Psoas muscle (tissue), 7 donors: ENCODE measurements at regions not wholly inside any gene's neighbourhood (a gene's known extent, or its start where the extent isn't known, plus 50 kb on each side); places are given as distances from the start of the nearest gene placed in this dataset.

ENCODE experiments used
- ATAC-seq, 4 donors: fragments of 200-7000 bp; cut with Tn5 transposase; one replicate each; pipeline ENCODE4 v1.9.1; 2020; ENCODE audit warnings: moderate library complexity in 3 of 4, mild to moderate bottlenecking in 2 of 4
- DNase-seq, 2 donors: peaks; one replicate each; pipeline ENCODE4 v3.0.0-alpha.2; 2020
- H3K27ac ChIP-seq: fragments of 200-600 bp; one replicate; pipeline ENCODE4 v1.8.0; 2022
- H3K27me3 ChIP-seq, 3 donors: fragments of 200-600 bp in 1 of 3; one replicate each; pipeline versions ENCODE4 v1.6.1 to v1.8.0; 2013 to 2022; ENCODE audit warnings: low read length in 2 of 3, mild to moderate bottlenecking in 2 of 3, moderate library complexity in 1 of 3; ENCODE audit not compliant: insufficient read depth in 3 of 3
- H3K36me3 ChIP-seq, 2 donors: fragments of 200-600 bp in 1 of 2; one replicate each; pipeline versions ENCODE4 v1.6.1 to v1.8.0; 2013 to 2022; ENCODE audit warnings: low read depth in 1 of 2, mild to moderate bottlenecking in 1 of 2, moderate library complexity in 1 of 2; ENCODE audit not compliant: insufficient read depth in 1 of 2
- H3K4me1 ChIP-seq: fragments of 200-600 bp; one replicate; pipeline ENCODE4 v1.8.0; 2022
- H3K4me3 ChIP-seq: fragments of 200-600 bp; one replicate; pipeline ENCODE4 v1.8.0; 2022; ENCODE audit warnings: mild to moderate bottlenecking
- H3K9me3 ChIP-seq: fragments of 200-600 bp; one replicate; pipeline ENCODE4 v1.8.0; 2022
- CTCF ChIP-seq: fragments of 200-600 bp; IDR thresholded peaks from one replicate; pipeline ENCODE4 v1.8.0; 2022; ENCODE audit warnings: antibody characterized with exemption
- WGBS, 3 donors: extraction: QIAGEN DNeasy Blood & Tissue Kit; methylation state at CpG; one replicate each; pipeline versions ENCODE4 v1.1.6 to v1.1.7; 2013; 5-methylcytosine and 5-hydroxymethylcytosine counted together
- intact Hi-C, 2 donors: fragments of 100-400 bp; cut with DNase I; formaldehyde crosslinking; loops; one replicate each; pipeline versions ENCODE4 v1.11.0 to v1.14.2; 2022
- donor health status: healthy with polysubstance abuse.
- donor health status: DM: no; HTN: no; CAD: no; lungs with moderate emphysema.
- donor health status: Bipolar disorder and iron deficiency.
- donor health status: healthy.
- donor health status: DM: yes; HTN: yes; CAD: no.
- donor health status: DM: no; HTN: no; CAD: no.
- donor health status: DM: yes; HTN: yes; CAD: no.

- H3K4me3 ChIP-seq = no peak overlapping the region
- no peaks in the 10 kb centered on the region for H3K27me3 ChIP-seq
- H3K27ac ChIP-seq = no peak overlapping the region
- intact Hi-C loops = no loop called here
- DNase-seq = no peak
- ATAC-seq = no peak
- WGBS, 3 donors = 77 to 93% (median 85%) methylated on average over 6 of the region's 6 CpGs
- H3K9me3 ChIP-seq = no peaks in the 10 kb centered on the region
- H3K36me3 ChIP-seq = no peaks in the 10 kb centered on the region
- no peak for TF ChIP-seq CTCF
- H3K4me1 ChIP-seq = peaks cover 11% of the 10 kb centered on the region
These were observed 62.1 kb upstream of the CPEB4 start for GRCh38 chr5:173826086-173826427.

GRCh38 chr5:173826428-173827350, 61.5 kb upstream of the CPEB4 start:
- TF ChIP-seq CTCF = no peak
- Histone ChIP-seq H3K4me1 (peaks cover 11% of the 10 kb centered on the region), H3K4me3 (no peak overlapping the region), H3K9me3 (no peaks in the 10 kb centered on the region), H3K36me3 (no peaks in the 10 kb centered on the region), H3K27me3 (no peaks in the 10 kb centered on the region), H3K27ac (no peak overlapping the region)
- 91 to 97% (median 95%) methylated on average over 5 of the region's 5 CpGs for WGBS, 3 donors
- intact Hi-C loops = no loop called here
- no peak for ATAC-seq
- DNase-seq = no peak

GRCh38 chr5:173828952-173829351, 59.2 kb upstream of the CPEB4 start:
- H3K9me3 ChIP-seq = no peaks in the 10 kb centered on the region
- 92 to 100% (median 98%) methylated on average over 1 of the region's 1 CpG for WGBS, 3 donors
- intact Hi-C loops = no loop called here
- ATAC-seq = no peak
- DNase-seq = no peak
- H3K4me1 ChIP-seq = peaks cover 18% of the 10 kb centered on the region
- no peak overlapping the region for H3K4me3 ChIP-seq
- no peaks in the 10 kb centered on the region for H3K27me3 ChIP-seq
- no peak overlapping the region for H3K27ac ChIP-seq
- H3K36me3 ChIP-seq = no peaks in the 10 kb centered on the region
- TF ChIP-seq CTCF = no peak

- Histone ChIP-seq H3K4me1 (peaks cover 18% of the 10 kb centered on the region), H3K4me3 (no peak overlapping the region), H3K36me3 (no peaks in the 10 kb centered on the region), H3K9me3 (no peaks in the 10 kb centered on the region), H3K27me3 (no peaks in the 10 kb centered on the region), H3K27ac (no peak overlapping the region)
- intact Hi-C loops = loop anchor here in 1 of 2 donors (5.0 kb wide), 1 partner anchor 33 kb away; no protein-coding TSS in a partner anchor
- no peak for TF ChIP-seq CTCF
- no peak for ATAC-seq
- WGBS, 3 donors = 76 to 83% (median 82%) methylated on average over 5 of the region's 5 CpGs
- no peak for DNase-seq
These were observed 58.3 kb upstream of the CPEB4 start for GRCh38 chr5:173829826-173830225.

GRCh38 chr5:173830421-173830820, 57.7 kb upstream of the CPEB4 start:
- no peak overlapping the region for H3K27ac ChIP-seq
- no peaks in the 10 kb centered on the region for H3K36me3 ChIP-seq
- peaks cover 24% of the 10 kb centered on the region for H3K4me1 ChIP-seq
- H3K27me3 ChIP-seq = no peaks in the 10 kb centered on the region
- no peak for ATAC-seq
- DNase-seq = no peak
- intact Hi-C loops = loop anchor here in 1 of 2 donors (5.0 kb wide), 1 partner anchor 33 kb away; no protein-coding TSS in a partner anchor
- TF ChIP-seq CTCF = no peak
- no peaks in the 10 kb centered on the region for H3K9me3 ChIP-seq
- 84 to 100% (median 91%) methylated on average over 1 of the region's 1 CpG for WGBS, 3 donors
- H3K4me3 ChIP-seq = no peak overlapping the region
